GM12865 (cell line): ENCODE measurements at regions not wholly inside any gene's neighbourhood (a gene's known extent, or its start where the extent isn't known, plus 50 kb on each side); places are given as distances from the start of the nearest gene placed in this dataset.
A peak's percentile ranks its signal among the peaks of the same experiment; 100 is the strongest.
"Not testable (repeated sequence)": the region's sequence is repeated elsewhere in the genome, so short reads cannot be mapped to it uniquely, and the experiment has no call there.

ENCODE experiments used
- DNase-seq: peaks from one replicate; pipeline ENCODE4 v3.0.0; 2010; ENCODE audit warnings: low read depth
- H3K4me3 ChIP-seq: 2 replicates; pipeline ENCODE4 v1.5.1; 2011; ENCODE audit warnings: mild to moderate bottlenecking, low read depth, low read length, control low read depth
- CTCF ChIP-seq: IDR thresholded peaks from 2 replicates; pipeline ENCODE4 v1.5.1; 2011; ENCODE audit warnings: low read length, control low read depth, low read depth, inconsistent platforms; ENCODE audit not compliant: insufficient read depth; ENCODE audit errors: missing control alignments

GRCh38 chr5:118405650-118406061 lies 582.7 kb downstream of the DTWD2 start:
- peak; percentile 25 for DNase-seq
- H3K4me3 ChIP-seq: no peak overlapping the region
- no peak for TF ChIP-seq CTCF

DNA sequence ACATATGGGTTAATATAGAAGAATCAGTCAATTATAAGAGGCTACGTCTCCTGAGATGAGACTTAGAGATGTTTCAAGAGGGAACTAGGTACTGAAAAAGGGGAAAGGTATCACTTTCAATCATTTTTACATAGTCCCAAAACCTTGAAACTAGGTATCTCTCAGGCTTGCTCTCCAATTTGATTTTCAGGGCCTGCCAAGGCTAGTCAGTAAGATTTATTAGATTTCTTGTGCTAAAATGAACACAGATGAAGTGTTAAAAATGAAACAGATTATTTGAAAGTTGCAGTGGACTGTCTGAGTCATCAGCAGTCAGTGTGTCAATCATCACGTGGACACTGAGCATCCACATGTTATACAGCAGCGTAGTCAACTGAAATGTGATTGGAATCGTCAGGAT lies 591.1 kb downstream of the DTWD2 start:
- H3K4me3 ChIP-seq: no peak overlapping the region
- DNase-seq: peak; percentile 41
- no peak for TF ChIP-seq CTCF

GRCh38 chr5:118392491-118392890 lies 595.9 kb downstream of the DTWD2 start:
- no peak overlapping the region for H3K4me3 ChIP-seq
- no peak for DNase-seq
- no peak for TF ChIP-seq CTCF

- not testable (repeated sequence) for DNase-seq, H3K4me3 ChIP-seq
These were observed 605.4 kb downstream of the DTWD2 start for GRCh38 chr5:118382931-118383330.

DNA sequence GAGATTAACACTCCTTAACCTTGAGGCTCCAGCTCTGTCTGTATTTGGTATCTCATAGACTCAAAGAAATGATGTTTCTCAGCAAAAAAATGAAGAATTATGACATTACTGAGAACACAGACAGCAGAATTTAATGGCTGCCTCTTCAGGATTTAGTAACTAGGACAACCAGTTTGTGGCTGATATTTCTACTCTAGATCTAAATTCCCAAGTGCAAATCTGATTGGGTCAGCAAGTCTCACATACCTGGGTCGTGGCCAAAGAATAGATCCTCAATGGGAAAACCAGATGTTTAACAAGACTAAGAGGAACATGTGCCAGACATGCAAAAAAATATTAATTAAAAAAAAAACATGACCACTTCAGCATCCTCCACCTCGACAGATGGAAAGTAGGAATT lies 608.9 kb downstream of the DTWD2 start:
- TF ChIP-seq CTCF: no peak
- no peak overlapping the region for H3K4me3 ChIP-seq
- DNase-seq: no peak

GRCh38 chr5:118378959-118379358 lies 609.4 kb downstream of the DTWD2 start:
- DNase-seq: no peak
- H3K4me3 ChIP-seq: no peak overlapping the region
- TF ChIP-seq CTCF: no peak

DNA sequence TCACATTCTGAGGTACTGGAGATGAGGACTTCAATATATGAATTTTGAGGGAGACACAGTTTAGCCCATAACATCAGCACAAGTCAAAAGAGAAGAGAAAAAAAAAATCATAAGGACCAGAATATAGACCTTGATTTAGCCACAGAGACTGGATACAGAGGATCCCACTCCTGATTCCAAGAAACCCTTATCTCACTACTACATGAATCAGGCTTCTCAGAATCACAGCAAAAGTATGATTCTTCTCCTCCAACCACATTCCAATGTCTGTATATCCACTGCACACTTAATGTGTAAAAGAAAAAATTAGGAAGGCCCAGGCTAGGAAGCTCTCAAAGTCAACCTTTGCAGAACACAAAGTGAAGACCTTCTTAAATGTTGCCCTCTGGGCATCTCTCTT lies 610.9 kb downstream of the DTWD2 start:
- H3K4me3 ChIP-seq: no peak overlapping the region
- TF ChIP-seq CTCF: no peak
- no peak for DNase-seq
